ENCODE measurements at regions not wholly inside any gene's neighbourhood (a gene's known extent, or its start where the extent isn't known, plus 50 kb on each side); places are given as distances from the start of the nearest gene placed in this dataset.

DNA sequence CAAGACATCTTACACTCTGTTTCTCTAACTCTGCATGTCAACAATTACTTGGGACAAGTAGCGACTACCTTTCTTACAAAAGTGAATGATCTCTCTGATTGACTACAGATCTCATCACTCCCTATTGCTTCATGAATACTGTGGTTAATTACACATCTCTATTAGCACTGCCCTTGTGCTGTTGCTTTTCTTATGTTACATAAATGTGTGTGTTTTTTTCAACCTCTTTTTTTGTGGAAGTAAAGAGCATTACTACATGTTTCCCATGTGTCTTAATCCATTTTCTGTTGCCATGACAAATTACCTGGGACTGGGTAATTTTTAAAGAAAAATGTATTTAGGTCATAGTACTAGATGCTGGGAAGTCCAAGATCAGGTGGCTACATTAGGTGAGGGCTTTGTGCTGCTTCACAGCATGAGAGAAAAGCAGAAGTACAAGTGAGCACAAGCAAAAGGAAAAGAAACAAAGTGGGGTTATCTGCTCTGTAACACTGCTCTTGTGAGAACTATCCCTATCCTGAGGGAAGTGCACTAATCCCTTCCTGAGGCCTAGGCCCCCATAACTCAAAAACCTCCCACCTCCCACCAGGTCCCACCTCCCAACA is 298.2 kb upstream of the SATB1 start:
- no peak overlapping the region for H3K4ac ChIP-seq (ENCODE audit: low read depth, low read length)
- no peak overlapping the region for H2BK15ac ChIP-seq (ENCODE audit: low read depth, low read length)
- H2AK9ac ChIP-seq (replicated peaks; ENCODE audit: low read depth, low read length, poor library complexity), result no peak overlapping the region
- TF ChIP-seq POLR2A (IDR thresholded peaks at IDR 0.05; ENCODE audit: low read depth, low read length), result no peak
- TF ChIP-seq BHLHE40 (IDR thresholded peaks at IDR 0.05; ENCODE audit: low read depth, low read length), result no peak
- TF ChIP-seq, protein P1, sequence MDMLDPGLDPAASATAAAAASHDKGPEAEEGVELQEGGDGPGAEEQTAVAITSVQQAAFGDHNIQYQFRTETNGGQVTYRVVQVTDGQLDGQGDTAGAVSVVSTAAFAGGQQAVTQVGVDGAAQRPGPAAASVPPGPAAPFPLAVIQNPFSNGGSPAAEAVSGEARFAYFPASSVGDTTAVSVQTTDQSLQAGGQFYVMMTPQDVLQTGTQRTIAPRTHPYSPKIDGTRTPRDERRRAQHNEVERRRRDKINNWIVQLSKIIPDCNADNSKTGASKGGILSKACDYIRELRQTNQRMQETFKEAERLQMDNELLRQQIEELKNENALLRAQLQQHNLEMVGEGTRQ (IDR thresholded peaks at IDR 0.05; ENCODE audit: low read depth, low read length), result no peak
- no peak for TF ChIP-seq NFE2L2 (IDR thresholded peaks at IDR 0.05; ENCODE audit: low read depth, low read length)
- no peak for TF ChIP-seq CHD1 (IDR thresholded peaks at IDR 0.05; ENCODE audit: low read depth, low read length)
- TF ChIP-seq MXI1 (IDR thresholded peaks at IDR 0.05; ENCODE audit: borderline replicate concordance, low read depth, low read length), result no peak
- TF ChIP-seq MAZ (IDR thresholded peaks at IDR 0.05; ENCODE audit: borderline replicate concordance, low read depth, low read length), result no peak
- no peak for TF ChIP-seq SMC3 (IDR thresholded peaks at IDR 0.05; ENCODE audit: low read depth, low read length)
- no peak for TF ChIP-seq RFX5 (IDR thresholded peaks at IDR 0.05; ENCODE audit: low read depth, low read length)
- TF ChIP-seq MAFK (IDR thresholded peaks at IDR 0.05; ENCODE audit: low read depth, low read length), result no peak
- no peak for TF ChIP-seq FOS (IDR thresholded peaks at IDR 0.05; ENCODE audit: low read depth, low read length)
- TF ChIP-seq CTCF (conservative IDR thresholded peaks at IDR 0.05; ENCODE audit: low read depth, low read length), result no peak
- TF ChIP-seq RAD21 (IDR thresholded peaks at IDR 0.05; ENCODE audit: low read length), result no peak
- TF ChIP-seq CEBPB (IDR thresholded peaks at IDR 0.05; ENCODE audit: low read depth, low read length), result no peak
- no peaks in the 10 kb centered on the region for H4K20me1 ChIP-seq (ENCODE audit: insufficient read depth, low read length)
- H3K14ac ChIP-seq (replicated peaks; ENCODE audit: low read depth, low read length), result no peak overlapping the region
- no peaks in the 10 kb centered on the region for H3K36me3 ChIP-seq (ENCODE audit: control insufficient read depth, insufficient read depth, low read length)
- H2AK5ac ChIP-seq (ENCODE audit: low read depth, low read length), result no peak overlapping the region
- dilution Hi-C loops (cut with HindIII; ENCODE audit: low sequenced_read_pairs, unreplicated experiment), result no loop called here
- no peaks in the 10 kb centered on the region for H3K79me1 ChIP-seq (ENCODE audit: low read depth in 1 of 2, low read length in 2 of 2)
- no peak for DNase-seq
- H2BK20ac ChIP-seq (ENCODE audit: low read depth, low read length), result no peak overlapping the region
- no peak overlapping the region for H3K9ac ChIP-seq (ENCODE audit: low read depth, low read length)
- H4K5ac ChIP-seq (ENCODE audit: low read depth, low read length), result no peak overlapping the region
- H3K27ac ChIP-seq (ENCODE audit: insufficient read depth, low read length), result no peak overlapping the region
- H3K23ac ChIP-seq (ENCODE audit: low read depth, low read length), result no peak overlapping the region
- no peaks in the 10 kb centered on the region for H3K4me1 ChIP-seq (ENCODE audit: control insufficient read depth, insufficient read depth, low read length)
- in situ Hi-C loops (cut with MboI; ENCODE audit: low sequenced_read_pairs), result no loop called here
- H4K8ac ChIP-seq (ENCODE audit: low read depth in 2 of 2, low read length in 2 of 2), result no peak overlapping the region
- H4K91ac ChIP-seq (ENCODE audit: insufficient read depth, low read depth, low read length), result no peak overlapping the region
- no peak overlapping the region for H3K56ac ChIP-seq (ENCODE audit: extremely low read depth, insufficient read depth, low read length)
- H3K27me3 ChIP-seq (ENCODE audit: control insufficient read depth, insufficient read depth, low read length), result no peaks in the 10 kb centered on the region
- H2BK120ac ChIP-seq (ENCODE audit: low read depth, low read length), result no peak overlapping the region
- no CpG with 5 or more reads among the region's 1 CpG for WGBS, 2 experiments (ENCODE audit: extremely low coverage in 2 of 2, insufficient read length in 1 of 2)
- intact Hi-C loops (cut with micrococcal nuclease), result no loop called here
- BruUV-seq (replicated peaks), result no TSS peak
- H3K4me2 ChIP-seq (ENCODE audit: low read depth, low read length), result no peak overlapping the region
- no peak overlapping the region for H2AFZ ChIP-seq (replicated peaks; ENCODE audit: low read length, poor library complexity)
- no peak for ATAC-seq (ENCODE audit: low read depth)
- H2BK5ac ChIP-seq (ENCODE audit: low read depth, low read length, poor library complexity, severe bottlenecking), result no peak overlapping the region
- no peak overlapping the region for H3K4me3 ChIP-seq (ENCODE audit: insufficient read depth, low read depth, low read length)
- no peak overlapping the region for H3K18ac ChIP-seq (ENCODE audit: low read depth, low read length)
- ChIA-PET CTCF (no interaction called here), POLR2A (ENCODE audit: unreplicated experiment) (no interaction called here)
- H3K9me3 ChIP-seq (ENCODE audit: control insufficient read depth, insufficient read depth, low read length), result peaks cover 9% of the 10 kb centered on the region; the same call in 1 of the 2 replicates
- H3K9me1 ChIP-seq (ENCODE audit: insufficient read depth, low read length), result no peaks in the 10 kb centered on the region
